ENCODE measurements at regions not wholly inside any gene's neighbourhood (a gene's known extent, or its start where the extent isn't known, plus 50 kb on each side); places are given as distances from the start of the nearest gene placed in this dataset.

DNA sequence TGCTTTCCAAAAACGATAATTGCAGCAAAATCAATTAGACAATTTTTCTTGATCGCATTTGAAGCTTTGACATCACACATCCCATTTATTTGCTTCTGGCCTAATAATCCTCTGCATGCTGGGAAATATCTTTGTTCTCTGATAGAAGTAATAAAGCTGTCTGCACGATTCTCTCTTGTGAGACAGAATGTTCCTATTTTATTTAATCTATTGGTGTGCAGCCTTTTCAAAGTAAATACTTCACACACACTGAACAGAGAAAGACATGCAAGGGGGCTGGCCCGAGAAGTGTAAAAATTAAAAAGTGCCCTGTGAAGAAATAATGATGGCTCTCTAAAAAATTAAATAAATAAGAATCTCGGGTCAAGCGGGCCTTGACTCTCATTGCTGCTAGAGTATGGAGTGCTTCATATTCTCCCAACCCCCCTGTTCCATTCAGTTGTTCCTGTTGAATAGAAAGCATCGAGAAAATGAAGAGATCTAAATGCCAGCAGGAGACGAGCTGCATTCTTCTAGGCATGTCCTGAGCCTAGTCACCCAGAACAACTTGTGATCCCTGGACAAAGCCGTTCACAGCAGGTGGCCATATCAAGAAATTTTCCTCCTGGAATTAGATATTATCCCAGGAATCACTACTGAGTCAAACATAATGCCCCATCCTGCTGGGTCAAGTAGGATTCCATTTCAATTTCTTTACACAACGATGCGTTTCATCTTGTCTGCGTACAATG lies 625.9 kb upstream of the EPHA7 start:
- H3K4me1 ChIP-seq = no peaks in the 10 kb centered on the region
- H3K4me3 ChIP-seq = no peak overlapping the region
- H3K27me3 ChIP-seq = no peaks in the 10 kb centered on the region
- no peak for TF ChIP-seq EP300 (IDR thresholded peaks at IDR 0.05)
- no peak for TF ChIP-seq POLR2AphosphoS5 (IDR thresholded peaks at IDR 0.05)
- TF ChIP-seq, protein P1, sequence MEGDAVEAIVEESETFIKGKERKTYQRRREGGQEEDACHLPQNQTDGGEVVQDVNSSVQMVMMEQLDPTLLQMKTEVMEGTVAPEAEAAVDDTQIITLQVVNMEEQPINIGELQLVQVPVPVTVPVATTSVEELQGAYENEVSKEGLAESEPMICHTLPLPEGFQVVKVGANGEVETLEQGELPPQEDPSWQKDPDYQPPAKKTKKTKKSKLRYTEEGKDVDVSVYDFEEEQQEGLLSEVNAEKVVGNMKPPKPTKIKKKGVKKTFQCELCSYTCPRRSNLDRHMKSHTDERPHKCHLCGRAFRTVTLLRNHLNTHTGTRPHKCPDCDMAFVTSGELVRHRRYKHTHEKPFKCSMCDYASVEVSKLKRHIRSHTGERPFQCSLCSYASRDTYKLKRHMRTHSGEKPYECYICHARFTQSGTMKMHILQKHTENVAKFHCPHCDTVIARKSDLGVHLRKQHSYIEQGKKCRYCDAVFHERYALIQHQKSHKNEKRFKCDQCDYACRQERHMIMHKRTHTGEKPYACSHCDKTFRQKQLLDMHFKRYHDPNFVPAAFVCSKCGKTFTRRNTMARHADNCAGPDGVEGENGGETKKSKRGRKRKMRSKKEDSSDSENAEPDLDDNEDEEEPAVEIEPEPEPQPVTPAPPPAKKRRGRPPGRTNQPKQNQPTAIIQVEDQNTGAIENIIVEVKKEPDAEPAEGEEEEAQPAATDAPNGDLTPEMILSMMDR (IDR thresholded peaks at IDR 0.05) = no peak
- DNase-seq = no peak
- intact Hi-C loops (cut with DNase I; ENCODE audit: low total_unique reads) = no loop called here
- no peak overlapping the region for H3K27ac ChIP-seq
- 69 to 78% (median 76%) methylated on average over 12 of the region's 12 CpGs for WGBS, 5 donors
- no peaks in the 10 kb centered on the region for H3K9me3 ChIP-seq
- H3K36me3 ChIP-seq = no peaks in the 10 kb centered on the region

DNA sequence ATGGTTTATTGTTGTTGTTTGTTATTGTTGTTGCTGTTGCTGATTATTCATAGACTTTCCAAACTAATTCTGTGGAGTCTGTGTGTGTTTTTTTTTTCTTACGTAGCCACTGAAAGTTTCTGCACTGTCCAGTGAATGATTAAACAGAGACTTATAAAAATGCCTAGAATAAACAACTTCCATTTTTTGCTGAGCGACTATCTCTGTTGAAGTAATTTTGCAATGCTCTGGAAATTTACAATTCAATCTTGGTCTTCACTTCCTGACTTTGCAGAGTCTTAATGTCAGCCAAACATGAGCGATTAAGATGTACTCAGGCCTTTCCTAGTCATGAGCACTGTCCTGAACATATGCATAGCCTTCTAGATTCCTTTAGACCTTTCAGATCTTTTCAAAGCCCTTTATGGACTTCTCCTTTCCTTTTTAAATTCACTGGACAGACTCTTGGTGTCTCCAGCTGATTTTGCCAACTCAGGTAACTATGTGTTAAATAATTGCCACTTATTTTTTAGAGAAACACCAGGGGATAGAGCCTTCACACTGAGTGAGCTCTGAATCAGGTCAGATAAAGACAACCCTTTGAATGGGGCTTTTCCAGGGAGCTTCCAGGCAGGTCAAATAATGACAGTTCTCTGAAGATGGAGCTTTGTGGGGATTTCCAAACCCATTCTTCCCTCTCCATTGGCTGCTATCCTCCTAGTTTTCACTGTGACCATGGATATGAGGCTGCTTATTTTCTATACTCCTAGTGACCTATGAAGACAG lies 622.8 kb upstream of the EPHA7 start:
- TF ChIP-seq EP300 (IDR thresholded peaks at IDR 0.05) (no peak), POLR2AphosphoS5 (IDR thresholded peaks at IDR 0.05) (no peak), POLR2A (IDR thresholded peaks at IDR 0.05) (no peak)
- TF ChIP-seq, protein P1 (IDR thresholded peaks at IDR 0.05) = no peak
- H3K36me3 ChIP-seq = no peaks in the 10 kb centered on the region
- H3K27ac ChIP-seq = no peak overlapping the region
- no peak overlapping the region for H3K4me3 ChIP-seq
- DNase-seq = no peak
- 50 to 62% (median 54%) methylated on average over 3 of the region's 3 CpGs for WGBS, 5 donors
- intact Hi-C loops (cut with DNase I; ENCODE audit: low total_unique reads) = no loop called here
- no peaks in the 10 kb centered on the region for H3K4me1 ChIP-seq
- H3K27me3 ChIP-seq = no peaks in the 10 kb centered on the region
- H3K9me3 ChIP-seq = peaks cover 0 to 12% (median 5%) of the 10 kb centered on the region in 4 donors

GRCh38 chr6:94036024-94036423 lies 616.7 kb upstream of the EPHA7 start:
- H3K36me3 ChIP-seq = no peaks in the 10 kb centered on the region
- no peaks in the 10 kb centered on the region for H3K4me1 ChIP-seq
- intact Hi-C loops (cut with DNase I; ENCODE audit: low total_unique reads) = no loop called here

GRCh38 chr6:94027374-94027773 lies 608.0 kb upstream of the EPHA7 start:
- Histone ChIP-seq H3K36me3 (no peaks in the 10 kb centered on the region), H3K27ac (no peak overlapping the region), H3K4me1 (no peaks in the 10 kb centered on the region), H3K4me3 (no peak overlapping the region), H3K9me3 (peaks cover 0 to 6% (median 2%) of the 10 kb centered on the region in 4 donors), H3K27me3 (no peaks in the 10 kb centered on the region)
- intact Hi-C loops (cut with DNase I; ENCODE audit: low total_unique reads) = no loop called here
- TF ChIP-seq EP300 (IDR thresholded peaks at IDR 0.05) (no peak), POLR2AphosphoS5 (IDR thresholded peaks at IDR 0.05) (no peak), POLR2A (IDR thresholded peaks at IDR 0.05) (no peak)
- TF ChIP-seq, protein P1 (IDR thresholded peaks at IDR 0.05) = no peak
- 75 to 100% (median 87%) methylated on average over 1 of the region's 1 CpG for WGBS, 5 donors
- no peak for DNase-seq

More at GRCh38 chr6:94036024-94036423, 616.7 kb upstream of the EPHA7 start:
- H3K9me3 ChIP-seq = peaks cover 0 to 28% (median 19%) of the 10 kb centered on the region in 4 donors
- no peaks in the 10 kb centered on the region for H3K27me3 ChIP-seq
- no peak for DNase-seq
- no peak overlapping the region for H3K4me3 ChIP-seq
- TF ChIP-seq POLR2A (IDR thresholded peaks at IDR 0.05) (no peak), EP300 (IDR thresholded peaks at IDR 0.05) (no peak), POLR2AphosphoS5 (IDR thresholded peaks at IDR 0.05) (no peak)
- TF ChIP-seq, protein P1 (IDR thresholded peaks at IDR 0.05) = no peak
- 88 to 94% (median 92%) methylated on average over 3 of the region's 3 CpGs for WGBS, 5 donors
- no peak overlapping the region for H3K27ac ChIP-seq
